KMS-11 (cell line): ENCODE measurements at regions not wholly inside any gene's neighbourhood (a gene's known extent, or its start where the extent isn't known, plus 50 kb on each side); places are given as distances from the start of the nearest gene placed in this dataset.

Source experiments
- H2AFZ ChIP-seq: fragments of 200-600 bp; sonication (generic); 2 replicates; pipeline ENCODE4 v1.6.1; 2016; ENCODE audit warnings: antibody characterized with exemption, mixed run types, low read depth
- H3K27ac ChIP-seq: fragments of 200-600 bp; sonication (generic); 2 replicates; pipeline ENCODE4 v1.6.1; 2016; ENCODE audit warnings: mild to moderate bottlenecking, mixed run types
- H3K27me3 ChIP-seq: fragments of 200-600 bp; sonication (generic); 2 replicates; pipeline ENCODE4 v1.6.1; 2017; ENCODE audit warnings: mild to moderate bottlenecking, low read depth, mixed run types, moderate library complexity; ENCODE audit not compliant: insufficient read depth
- H3K36me3 ChIP-seq: fragments of 200-600 bp; sonication (generic); 2 replicates; pipeline ENCODE4 v1.6.1; 2017; ENCODE audit warnings: mild to moderate bottlenecking, mixed run types; ENCODE audit not compliant: insufficient read depth
- H3K4me1 ChIP-seq: fragments of 200-600 bp; sonication (generic); 2 replicates; pipeline ENCODE4 v1.6.1; 2016; ENCODE audit warnings: mild to moderate bottlenecking, low read depth, mixed run types; ENCODE audit not compliant: poor library complexity, severe bottlenecking
- H3K4me2 ChIP-seq: fragments of 200-600 bp; sonication (generic); 2 replicates; pipeline ENCODE4 v1.7.0; 2016; ENCODE audit warnings: mild to moderate bottlenecking, mixed run types
- H3K4me3 ChIP-seq: fragments of 200-600 bp; sonication (generic); IDR thresholded peaks from 2 replicates; pipeline ENCODE4 v1.6.1; 2017; ENCODE audit warnings: low read depth, low read length, mixed read lengths; ENCODE audit not compliant: insufficient read depth
- H3K79me2 ChIP-seq: fragments of 200-600 bp; sonication (generic); 2 replicates; pipeline ENCODE4 v1.6.1; 2016; ENCODE audit warnings: low read depth, mixed run types; ENCODE audit not compliant: insufficient read depth
- H3K9ac ChIP-seq: fragments of 200-600 bp; sonication (generic); 2 replicates; pipeline ENCODE4 v1.6.1; 2016; ENCODE audit warnings: mild to moderate bottlenecking, mixed run types
- H4K20me1 ChIP-seq: fragments of 200-600 bp; sonication (generic); 2 replicates; pipeline ENCODE4 v1.6.1; 2016; ENCODE audit warnings: mild to moderate bottlenecking, mixed run types; ENCODE audit not compliant: insufficient read depth
- TF ChIP-seq, protein P1 (sequence below): fragments of 200-600 bp; sonication (generic); conservative IDR thresholded peaks from 2 replicates; pipeline ENCODE4 v1.6.1; 2017; ENCODE audit warnings: low read depth, mild to moderate bottlenecking, antibody characterized with exemption, low read length, moderate library complexity, mixed read lengths

DNA sequence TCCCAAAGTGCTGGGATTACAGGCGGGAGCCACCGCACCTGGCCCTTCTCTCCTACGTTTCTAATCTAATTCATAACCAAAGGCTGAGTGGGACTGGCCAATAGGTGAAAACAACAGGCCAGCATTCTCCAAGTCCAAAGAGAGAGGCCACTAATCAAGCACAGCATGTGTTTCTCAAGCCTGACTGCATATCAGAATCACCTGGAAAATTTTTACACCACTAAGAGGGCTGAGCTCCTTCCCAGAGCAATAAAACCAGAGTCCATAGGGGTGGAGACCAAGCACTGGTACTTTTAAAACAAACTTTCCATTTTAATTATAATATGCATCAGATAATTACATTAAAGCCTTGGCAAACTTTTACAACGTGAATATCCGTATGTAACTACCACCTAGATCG lies 254.4 kb downstream of the OPA1 start:
- no peaks in the 10 kb centered on the region for H3K79me2 ChIP-seq
- H3K4me1 ChIP-seq: no peaks in the 10 kb centered on the region
- no peak overlapping the region for H3K4me3 ChIP-seq
- no peaks in the 10 kb centered on the region for H3K36me3 ChIP-seq
- no peaks in the 10 kb centered on the region for H4K20me1 ChIP-seq
- H3K27me3 ChIP-seq: no peaks in the 10 kb centered on the region
- H2AFZ ChIP-seq: no peak overlapping the region
- TF ChIP-seq, protein P1, sequence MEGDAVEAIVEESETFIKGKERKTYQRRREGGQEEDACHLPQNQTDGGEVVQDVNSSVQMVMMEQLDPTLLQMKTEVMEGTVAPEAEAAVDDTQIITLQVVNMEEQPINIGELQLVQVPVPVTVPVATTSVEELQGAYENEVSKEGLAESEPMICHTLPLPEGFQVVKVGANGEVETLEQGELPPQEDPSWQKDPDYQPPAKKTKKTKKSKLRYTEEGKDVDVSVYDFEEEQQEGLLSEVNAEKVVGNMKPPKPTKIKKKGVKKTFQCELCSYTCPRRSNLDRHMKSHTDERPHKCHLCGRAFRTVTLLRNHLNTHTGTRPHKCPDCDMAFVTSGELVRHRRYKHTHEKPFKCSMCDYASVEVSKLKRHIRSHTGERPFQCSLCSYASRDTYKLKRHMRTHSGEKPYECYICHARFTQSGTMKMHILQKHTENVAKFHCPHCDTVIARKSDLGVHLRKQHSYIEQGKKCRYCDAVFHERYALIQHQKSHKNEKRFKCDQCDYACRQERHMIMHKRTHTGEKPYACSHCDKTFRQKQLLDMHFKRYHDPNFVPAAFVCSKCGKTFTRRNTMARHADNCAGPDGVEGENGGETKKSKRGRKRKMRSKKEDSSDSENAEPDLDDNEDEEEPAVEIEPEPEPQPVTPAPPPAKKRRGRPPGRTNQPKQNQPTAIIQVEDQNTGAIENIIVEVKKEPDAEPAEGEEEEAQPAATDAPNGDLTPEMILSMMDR: no peak
- H3K27ac ChIP-seq: no peak overlapping the region
- no peak overlapping the region for H3K4me2 ChIP-seq
- H3K9ac ChIP-seq: no peak overlapping the region

DNA sequence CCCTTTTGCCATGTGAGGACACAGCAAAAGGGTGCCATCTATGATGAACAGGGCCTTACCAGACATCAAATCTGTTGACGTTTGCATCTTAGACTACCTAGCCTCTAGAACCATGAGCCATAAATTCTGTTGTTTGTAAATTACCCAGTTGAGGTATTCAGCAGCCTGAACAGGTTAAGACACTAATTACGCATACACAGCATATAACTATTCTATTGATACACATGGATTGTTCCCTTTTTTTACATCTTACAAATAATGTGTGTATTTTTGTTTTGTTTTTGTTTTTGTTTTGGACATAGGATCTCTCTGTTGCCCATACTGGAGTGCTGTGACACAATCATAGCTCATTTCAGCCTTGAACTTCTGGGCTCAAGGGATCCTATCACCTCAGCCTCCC lies 255.5 kb downstream of the OPA1 start:
- no peaks in the 10 kb centered on the region for H3K36me3 ChIP-seq
- no peak overlapping the region for H3K4me3 ChIP-seq
- no peak overlapping the region for H3K9ac ChIP-seq
- no peak overlapping the region for H2AFZ ChIP-seq
- TF ChIP-seq, protein P1: no peak
- no peaks in the 10 kb centered on the region for H3K27me3 ChIP-seq
- H3K4me1 ChIP-seq: no peaks in the 10 kb centered on the region
- no peaks in the 10 kb centered on the region for H4K20me1 ChIP-seq
- H3K27ac ChIP-seq: no peak overlapping the region
- no peak overlapping the region for H3K4me2 ChIP-seq
- H3K79me2 ChIP-seq: no peaks in the 10 kb centered on the region

DNA sequence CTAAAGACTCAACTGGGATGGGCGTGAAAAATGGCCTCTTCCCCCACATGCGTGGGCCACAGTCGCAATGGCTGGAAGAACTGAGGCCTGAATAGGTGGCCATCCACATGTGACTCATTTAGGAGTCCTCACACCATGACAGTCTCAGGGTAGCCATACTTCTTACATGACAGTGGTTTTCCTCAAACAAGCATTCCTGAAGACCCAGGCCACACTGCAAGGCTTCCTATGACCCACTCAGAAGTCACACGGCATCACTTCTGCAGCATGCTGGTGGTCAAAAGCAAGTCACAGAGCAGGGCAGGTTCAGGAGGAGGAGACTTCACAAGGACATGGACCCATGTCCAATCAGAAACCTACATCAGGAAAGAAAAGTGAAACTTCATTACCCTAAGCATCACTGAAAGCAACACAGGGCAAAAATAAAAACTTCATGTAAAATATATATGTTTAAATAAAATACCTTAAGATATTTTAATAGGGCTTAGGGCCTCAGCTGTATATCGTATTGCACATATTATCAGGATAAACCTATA lies 257.1 kb downstream of the OPA1 start:
- Histone ChIP-seq H3K4me2 (no peak overlapping the region), H3K36me3 (no peaks in the 10 kb centered on the region), H3K9ac (no peak overlapping the region), H3K4me3 (no peak overlapping the region), H3K27me3 (no peaks in the 10 kb centered on the region), H3K27ac (no peak overlapping the region), H2AFZ (no peak overlapping the region), H4K20me1 (no peaks in the 10 kb centered on the region), H3K4me1 (no peaks in the 10 kb centered on the region), H3K79me2 (no peaks in the 10 kb centered on the region)
- TF ChIP-seq, protein P1: no peak

DNA sequence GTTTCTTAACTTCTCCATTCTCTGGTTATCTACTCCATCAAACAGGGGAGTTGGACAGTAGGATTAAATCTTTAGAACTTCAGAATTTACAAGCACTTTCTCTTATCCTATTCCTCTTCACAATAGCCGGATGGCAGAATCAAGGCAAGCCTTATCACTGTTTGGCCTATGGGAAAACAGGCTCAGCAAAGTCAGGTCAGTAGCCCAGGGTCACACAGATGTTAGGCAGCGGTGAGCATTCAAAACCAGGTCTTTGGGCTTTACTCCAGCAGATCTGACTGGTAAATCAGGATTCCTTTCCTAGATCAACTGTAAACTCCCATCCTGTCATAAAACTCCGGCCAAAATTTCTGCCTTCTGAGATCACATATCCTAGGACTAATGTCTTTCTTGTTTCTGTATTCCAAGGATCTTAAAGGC lies 258.4 kb downstream of the OPA1 start:
- no peak overlapping the region for H3K27ac ChIP-seq
- no peak overlapping the region for H3K4me3 ChIP-seq
- H3K9ac ChIP-seq: no peak overlapping the region

More for the DNA sequence above, 258.4 kb downstream of the OPA1 start:
- Histone ChIP-seq H3K4me1 (no peaks in the 10 kb centered on the region), H3K79me2 (no peaks in the 10 kb centered on the region), H3K27me3 (no peaks in the 10 kb centered on the region), H3K36me3 (no peaks in the 10 kb centered on the region), H3K4me2 (no peak overlapping the region), H2AFZ (no peak overlapping the region), H4K20me1 (no peaks in the 10 kb centered on the region)
- TF ChIP-seq, protein P1: no peak
